ENCODE measurements at regions not wholly inside any gene's neighbourhood (a gene's known extent, or its start where the extent isn't known, plus 50 kb on each side); places are given as distances from the start of the nearest gene placed in this dataset.

- TF ChIP-seq, protein P1, sequence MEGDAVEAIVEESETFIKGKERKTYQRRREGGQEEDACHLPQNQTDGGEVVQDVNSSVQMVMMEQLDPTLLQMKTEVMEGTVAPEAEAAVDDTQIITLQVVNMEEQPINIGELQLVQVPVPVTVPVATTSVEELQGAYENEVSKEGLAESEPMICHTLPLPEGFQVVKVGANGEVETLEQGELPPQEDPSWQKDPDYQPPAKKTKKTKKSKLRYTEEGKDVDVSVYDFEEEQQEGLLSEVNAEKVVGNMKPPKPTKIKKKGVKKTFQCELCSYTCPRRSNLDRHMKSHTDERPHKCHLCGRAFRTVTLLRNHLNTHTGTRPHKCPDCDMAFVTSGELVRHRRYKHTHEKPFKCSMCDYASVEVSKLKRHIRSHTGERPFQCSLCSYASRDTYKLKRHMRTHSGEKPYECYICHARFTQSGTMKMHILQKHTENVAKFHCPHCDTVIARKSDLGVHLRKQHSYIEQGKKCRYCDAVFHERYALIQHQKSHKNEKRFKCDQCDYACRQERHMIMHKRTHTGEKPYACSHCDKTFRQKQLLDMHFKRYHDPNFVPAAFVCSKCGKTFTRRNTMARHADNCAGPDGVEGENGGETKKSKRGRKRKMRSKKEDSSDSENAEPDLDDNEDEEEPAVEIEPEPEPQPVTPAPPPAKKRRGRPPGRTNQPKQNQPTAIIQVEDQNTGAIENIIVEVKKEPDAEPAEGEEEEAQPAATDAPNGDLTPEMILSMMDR (conservative IDR thresholded peaks at IDR 0.05; ENCODE audit: control insufficient read depth, insufficient read depth, low read depth, low read length), result no peak
- no peak overlapping the region for H3K4me3 ChIP-seq (ENCODE audit: control insufficient read depth, low read depth, low read length)
- peak; percentile 65 for DNase-seq (ENCODE audit: low read depth)
Measured at GRCh38 chr18:24530630-24531111, 70.2 kb downstream of the HRH4 start.

GRCh38 chr18:24534271-24534670, 73.8 kb downstream of the HRH4 start:
- H3K4me3 ChIP-seq (ENCODE audit: control insufficient read depth, low read depth, low read length), result no peak overlapping the region
- no peak for DNase-seq (ENCODE audit: low read depth)
- TF ChIP-seq, protein P1 (conservative IDR thresholded peaks at IDR 0.05; ENCODE audit: control insufficient read depth, insufficient read depth, low read depth, low read length), result no peak

- DNase-seq (ENCODE audit: low read depth), result no peak
- TF ChIP-seq, protein P1 (conservative IDR thresholded peaks at IDR 0.05; ENCODE audit: control insufficient read depth, insufficient read depth, low read depth, low read length), result no peak
- no peak overlapping the region for H3K4me3 ChIP-seq (ENCODE audit: control insufficient read depth, low read depth, low read length)
Measured at GRCh38 chr18:24534737-24535136, 74.3 kb downstream of the HRH4 start.

DNA sequence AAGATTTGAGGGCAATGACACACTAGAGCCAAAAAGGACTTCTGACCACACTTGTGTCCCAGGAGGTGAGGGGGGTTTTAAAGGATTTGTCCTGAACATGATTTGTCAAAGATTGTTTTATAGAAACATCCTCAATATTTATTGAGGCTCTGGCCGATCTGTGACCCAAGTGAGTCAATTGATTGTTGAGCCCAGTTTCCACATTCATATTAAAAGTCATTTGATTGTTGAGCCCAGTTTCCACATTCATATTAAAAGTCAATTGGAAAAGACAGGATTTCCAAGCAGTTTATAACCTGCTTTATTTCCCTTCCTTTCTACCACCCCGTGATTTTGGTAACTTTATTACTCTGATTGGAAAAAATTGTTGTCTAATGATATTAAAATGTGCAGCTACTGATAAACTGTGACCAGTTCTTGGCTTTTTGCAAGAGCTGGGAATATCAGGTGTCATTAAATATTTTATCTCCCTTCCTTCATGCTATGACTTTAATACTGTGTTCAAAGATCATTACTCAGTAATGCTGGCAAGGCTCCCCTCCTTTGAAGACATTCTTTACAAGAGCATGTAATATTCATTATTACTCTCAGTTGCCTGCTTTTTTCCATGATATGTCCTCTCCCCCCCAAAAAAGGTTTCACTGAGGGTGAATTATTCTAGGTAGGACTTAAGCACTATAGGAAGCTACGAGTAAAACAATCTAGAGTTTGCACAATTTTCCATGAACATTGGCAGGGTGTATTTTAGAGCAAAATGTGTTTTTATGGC, 75.3 kb downstream of the HRH4 start:
- no peak for DNase-seq (ENCODE audit: low read depth)
- no peak overlapping the region for H3K4me3 ChIP-seq (ENCODE audit: control insufficient read depth, low read depth, low read length)
- TF ChIP-seq, protein P1 (conservative IDR thresholded peaks at IDR 0.05; ENCODE audit: control insufficient read depth, insufficient read depth, low read depth, low read length), result no peak

DNA sequence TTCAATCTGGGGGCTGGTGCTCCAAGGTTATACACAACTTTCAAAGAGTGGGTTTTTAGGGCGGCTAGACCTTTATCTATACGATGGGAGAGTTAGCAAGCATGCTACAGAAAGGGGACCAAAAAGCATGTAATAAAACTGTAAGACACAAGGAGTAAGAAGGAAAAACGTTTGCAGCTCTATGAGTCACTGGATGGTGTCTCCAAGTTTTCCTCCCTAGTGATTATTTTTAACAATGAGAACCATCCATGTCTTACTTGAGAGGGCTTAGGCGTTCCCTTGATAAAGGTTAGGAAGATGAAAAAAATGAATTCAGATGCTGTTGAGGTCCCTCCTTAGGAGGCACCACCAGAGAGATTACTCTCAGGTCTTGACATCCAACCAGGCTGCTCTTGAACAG, 75.9 kb downstream of the HRH4 start:
- DNase-seq (ENCODE audit: low read depth), result peak; percentile 18
- TF ChIP-seq, protein P1 (conservative IDR thresholded peaks at IDR 0.05; ENCODE audit: control insufficient read depth, insufficient read depth, low read depth, low read length), result no peak
- H3K4me3 ChIP-seq (ENCODE audit: control insufficient read depth, low read depth, low read length), result no peak overlapping the region

GRCh38 chr18:24536834-24537233, 76.4 kb downstream of the HRH4 start:
- no peak overlapping the region for H3K4me3 ChIP-seq (ENCODE audit: control insufficient read depth, low read depth, low read length)
- TF ChIP-seq, protein P1 (conservative IDR thresholded peaks at IDR 0.05; ENCODE audit: control insufficient read depth, insufficient read depth, low read depth, low read length), result no peak
- no peak for DNase-seq (ENCODE audit: low read depth)

Data from fibroblast of mammary gland (primary cell).